ENCODE measurements at regions not wholly inside any gene's neighbourhood (a gene's known extent, or its start where the extent isn't known, plus 50 kb on each side); places are given as distances from the start of the nearest gene placed in this dataset.
"Not testable (repeated sequence)": the region's sequence is repeated elsewhere in the genome, so short reads cannot be mapped to it uniquely, and the experiment has no call there.

- intact Hi-C loops (cut with DNase I, micrococcal nuclease): no loop called here
- ChIA-PET CTCF (no interaction called here), POLR2A (no interaction called here)
- DNase-seq (no peak), ATAC-seq (no peak)
- H3K9me3 Mint-ChIP-seq (ENCODE audit: low read depth): no peaks in the 10 kb centered on the region
- H3K4me3 Mint-ChIP-seq: no peak overlapping the region
- H3K27ac Mint-ChIP-seq: no peak overlapping the region
- peaks cover 15% of the 10 kb centered on the region for H3K27me3 Mint-ChIP-seq
- H3K4me1 Mint-ChIP-seq: no peaks in the 10 kb centered on the region
- no peaks in the 10 kb centered on the region for H3K36me3 Mint-ChIP-seq (ENCODE audit: low read depth)
These were observed 71.2 kb upstream of the STAM2 start for GRCh38 chr2:152246686-152247336.

GRCh38 chr2:152247337-152247695 lies 71.8 kb upstream of the STAM2 start:
- intact Hi-C loops (cut with DNase I, micrococcal nuclease): no loop called here
- ChIA-PET POLR2A (no interaction called here), CTCF (no interaction called here)
- Mint-ChIP-seq H3K4me3 (no peak overlapping the region), H3K9me3 (ENCODE audit: low read depth) (no peaks in the 10 kb centered on the region), H3K27me3 (peaks cover 15% of the 10 kb centered on the region), H3K4me1 (no peaks in the 10 kb centered on the region), H3K27ac (no peak overlapping the region), H3K36me3 (ENCODE audit: low read depth) (no peaks in the 10 kb centered on the region)
- ATAC-seq (no peak), DNase-seq (no peak)

DNA sequence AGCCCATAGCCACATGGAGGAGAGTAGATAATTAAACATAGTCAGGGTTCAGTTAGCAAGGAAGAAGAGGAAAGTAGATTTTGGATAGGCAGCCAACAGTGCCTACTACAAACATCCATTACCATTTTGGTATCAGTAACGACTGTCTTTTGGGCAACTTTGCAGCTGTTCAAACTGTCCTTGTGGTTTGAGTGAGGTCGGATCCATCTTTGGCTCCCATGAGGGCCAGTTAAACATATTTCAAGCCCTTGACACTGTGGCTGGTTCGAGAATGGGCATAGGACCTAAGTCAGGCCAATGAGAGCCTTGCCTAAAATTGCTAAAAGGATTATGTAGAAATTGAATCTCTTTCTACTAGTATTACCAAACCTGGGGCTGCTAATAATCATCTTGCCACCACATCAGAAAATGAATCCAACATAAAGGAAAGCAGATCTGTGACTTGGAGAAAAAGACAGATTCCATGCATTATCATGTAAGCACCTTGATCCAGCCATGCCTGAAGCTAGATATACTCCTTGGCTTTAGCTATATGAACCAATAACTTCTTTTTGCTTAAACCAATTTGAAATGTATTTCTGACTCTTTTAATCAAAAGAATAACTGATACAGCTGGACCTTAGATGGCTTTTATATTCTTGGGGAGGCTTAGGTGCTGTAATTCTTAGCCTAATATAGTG lies 75.0 kb upstream of the STAM2 start:
- Mint-ChIP-seq H3K4me3 (no peak overlapping the region), H3K27me3 (peaks cover 22% of the 10 kb centered on the region), H3K4me1 (no peaks in the 10 kb centered on the region), H3K9me3 (ENCODE audit: low read depth) (no peaks in the 10 kb centered on the region), H3K27ac (no peak overlapping the region), H3K36me3 (ENCODE audit: low read depth) (no peaks in the 10 kb centered on the region)
- intact Hi-C loops (cut with DNase I, micrococcal nuclease): no loop called here
- CTCF ChIA-PET: interaction anchor here (1.2 kb wide), 1 partner anchor 24 kb away, joined by 3 read pairs; no protein-coding TSS in a partner anchor
- no peak for DNase-seq
- POLR2A ChIA-PET: no interaction called here
- no peak for ATAC-seq

DNA sequence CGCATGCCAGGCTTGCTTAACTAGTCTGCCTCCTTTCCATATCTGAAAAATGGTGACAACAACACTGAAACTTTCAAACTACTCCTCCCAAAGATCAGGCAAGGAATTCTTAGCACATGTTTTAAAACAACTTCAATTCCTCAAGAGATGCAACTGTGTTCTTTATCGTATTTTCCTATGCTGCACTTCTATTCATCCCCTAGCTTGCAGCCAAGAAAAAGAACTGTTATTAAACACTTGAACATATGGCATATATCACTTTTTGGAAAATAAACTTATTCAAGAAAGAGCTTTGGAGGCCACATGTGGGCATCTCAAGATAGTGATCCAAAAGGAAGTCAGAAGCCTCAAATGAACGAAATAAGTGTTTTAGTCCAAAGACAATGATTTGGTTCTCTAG lies 75.6 kb upstream of the STAM2 start:
- no peak for ATAC-seq
- no peaks in the 10 kb centered on the region for H3K9me3 Mint-ChIP-seq (ENCODE audit: low read depth)
- ChIA-PET POLR2A (no interaction called here), CTCF (interaction anchor here (0.6 to 1.2 kb wide), 2 partner anchors 23 to 239 kb away, joined by 3 read pairs; no protein-coding TSS in a partner anchor)
- H3K4me3 Mint-ChIP-seq: no peak overlapping the region
- DNase-seq: no peak
- H3K36me3 Mint-ChIP-seq (ENCODE audit: low read depth): no peaks in the 10 kb centered on the region
- H3K27ac Mint-ChIP-seq: no peak overlapping the region
- H3K27me3 Mint-ChIP-seq: peaks cover 23% of the 10 kb centered on the region
- intact Hi-C loops (cut with DNase I, micrococcal nuclease): no loop called here
- H3K4me1 Mint-ChIP-seq: no peaks in the 10 kb centered on the region

GRCh38 chr2:152251811-152252210 lies 76.2 kb upstream of the STAM2 start:
- Mint-ChIP-seq H3K4me1 (no peaks in the 10 kb centered on the region), H3K9me3 (ENCODE audit: low read depth) (no peaks in the 10 kb centered on the region), H3K36me3 (ENCODE audit: low read depth) (no peaks in the 10 kb centered on the region), H3K27me3 (peaks cover 23% of the 10 kb centered on the region), H3K4me3 (no peak overlapping the region), H3K27ac (no peak overlapping the region)
- intact Hi-C loops (cut with DNase I, micrococcal nuclease): no loop called here
- DNase-seq (no peak), ATAC-seq (no peak)
- CTCF ChIA-PET: interaction anchor here (0.6 to 1.2 kb wide), 2 partner anchors 22 to 239 kb away, joined by 3 read pairs; no protein-coding TSS in a partner anchor
- POLR2A ChIA-PET: interaction anchor here (0.7 kb wide), 1 partner anchor 26 kb away, joined by 11 read pairs; no protein-coding TSS in a partner anchor

DNA sequence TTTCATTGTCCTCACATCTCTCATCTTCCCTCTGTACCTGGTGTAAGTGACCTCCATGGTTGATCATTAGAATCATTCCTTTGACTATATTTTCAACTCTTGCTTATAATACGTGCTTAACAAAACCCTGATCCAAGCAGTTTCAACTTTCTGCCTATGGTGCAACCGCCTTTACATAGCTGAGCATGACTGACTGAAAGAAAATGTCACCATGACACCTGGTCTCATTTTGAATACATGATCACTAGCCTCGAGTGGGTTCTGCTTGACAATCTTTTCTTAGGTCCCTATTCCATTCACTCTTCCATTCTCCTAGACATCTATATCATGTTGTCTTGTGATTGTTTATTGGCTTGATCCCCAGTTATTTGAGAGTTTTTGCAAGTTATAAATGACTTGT lies 78.9 kb upstream of the STAM2 start:
- Mint-ChIP-seq H3K27me3 (peaks cover 20% of the 10 kb centered on the region), H3K4me1 (no peaks in the 10 kb centered on the region), H3K36me3 (ENCODE audit: low read depth) (no peaks in the 10 kb centered on the region), H3K9me3 (ENCODE audit: low read depth) (no peaks in the 10 kb centered on the region), H3K27ac (no peak overlapping the region), H3K4me3 (no peak overlapping the region)
- CTCF ChIA-PET: no interaction called here
- intact Hi-C loops (cut with DNase I, micrococcal nuclease): no loop called here
- DNase-seq (no peak), ATAC-seq (no peak)
- POLR2A ChIA-PET: no interaction called here

GRCh38 chr2:152254976-152255375 lies 79.4 kb upstream of the STAM2 start:
- Mint-ChIP-seq H3K27me3 (peaks cover 20% of the 10 kb centered on the region), H3K4me1 (no peaks in the 10 kb centered on the region), H3K36me3 (ENCODE audit: low read depth) (no peaks in the 10 kb centered on the region), H3K27ac (no peak overlapping the region), H3K9me3 (ENCODE audit: low read depth) (no peaks in the 10 kb centered on the region), H3K4me3 (no peak overlapping the region)
- intact Hi-C loops (cut with DNase I, micrococcal nuclease): no loop called here
- no peak for ATAC-seq
- ChIA-PET POLR2A (no interaction called here), CTCF (no interaction called here)
- no peak for DNase-seq

DNA sequence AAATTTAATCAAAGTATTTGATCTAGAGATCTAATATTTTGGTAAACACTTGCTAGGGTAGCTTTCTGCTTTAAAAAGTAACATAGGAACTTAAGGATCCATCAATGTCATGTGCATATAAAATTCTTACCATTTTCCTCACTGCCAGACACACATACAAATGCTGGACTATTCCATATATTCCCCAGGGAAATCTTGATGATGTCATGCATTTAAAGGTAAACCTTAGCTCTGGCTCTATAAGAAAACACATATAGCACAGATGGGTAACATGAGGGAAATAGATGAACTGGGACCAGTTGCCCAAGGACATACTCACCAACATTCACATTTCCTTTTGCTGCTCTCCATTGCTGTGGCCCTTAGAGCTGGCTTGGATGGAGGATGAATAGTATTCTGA lies 79.1 kb upstream of the FMNL2 start:
- no peak overlapping the region for H3K4me3 Mint-ChIP-seq
- no peak overlapping the region for H3K27ac Mint-ChIP-seq
- POLR2A ChIA-PET: no interaction called here

DNA sequence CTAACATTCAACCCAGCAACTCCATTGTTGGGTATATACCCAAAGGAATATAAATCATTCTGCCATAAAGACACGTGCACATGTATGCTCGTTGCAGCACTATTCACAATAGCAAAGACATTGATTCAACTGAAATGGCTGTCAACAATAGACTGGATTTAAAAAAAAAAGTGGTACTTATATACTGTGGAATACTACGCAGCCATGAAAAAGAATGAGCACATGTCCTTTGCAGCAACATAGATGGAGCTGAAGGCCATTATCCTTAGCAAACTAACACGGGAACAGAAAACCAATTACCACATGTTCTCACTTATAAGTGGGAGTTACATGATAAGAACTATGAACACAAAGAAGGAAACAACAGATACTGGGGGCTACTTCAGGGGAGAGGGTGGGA lies 74.0 kb upstream of the FMNL2 start:
- H3K4me1 Mint-ChIP-seq: no peaks in the 10 kb centered on the region
- intact Hi-C loops (cut with DNase I, micrococcal nuclease): no loop called here
- POLR2A ChIA-PET: no interaction called here

More for the DNA sequence above, 79.1 kb upstream of the FMNL2 start:
- CTCF ChIA-PET: no interaction called here
- Mint-ChIP-seq H3K36me3 (ENCODE audit: low read depth) (no peaks in the 10 kb centered on the region), H3K27me3 (peaks cover 20% of the 10 kb centered on the region), H3K9me3 (ENCODE audit: low read depth) (no peaks in the 10 kb centered on the region), H3K4me1 (no peaks in the 10 kb centered on the region)
- no peak for ATAC-seq
- DNase-seq: no peak
- intact Hi-C loops (cut with DNase I, micrococcal nuclease): no loop called here

GRCh38 chr2:152263911-152264310 lies 71.1 kb upstream of the FMNL2 start:
- DNase-seq (no peak), ATAC-seq (no peak)
- CTCF ChIA-PET: no interaction called here
- H3K9me3 Mint-ChIP-seq (ENCODE audit: low read depth): peaks cover 4% of the 10 kb centered on the region
- no peaks in the 10 kb centered on the region for H3K4me1 Mint-ChIP-seq
- H3K27ac Mint-ChIP-seq: no peak overlapping the region
- intact Hi-C loops (cut with DNase I, micrococcal nuclease): no loop called here
- no peak overlapping the region for H3K4me3 Mint-ChIP-seq
- no peaks in the 10 kb centered on the region for H3K36me3 Mint-ChIP-seq (ENCODE audit: low read depth)
- POLR2A ChIA-PET: no interaction called here
- peaks cover 2% of the 10 kb centered on the region for H3K27me3 Mint-ChIP-seq

More for the DNA sequence above, 74.0 kb upstream of the FMNL2 start:
- Mint-ChIP-seq H3K9me3 (ENCODE audit: low read depth) (no peaks in the 10 kb centered on the region), H3K27me3 (peaks cover 5% of the 10 kb centered on the region), H3K4me3 (no peak overlapping the region), H3K36me3 (ENCODE audit: low read depth) (no peaks in the 10 kb centered on the region), H3K27ac (no peak overlapping the region)
- DNase-seq (no peak), ATAC-seq (no peak)
- CTCF ChIA-PET: no interaction called here

DNA sequence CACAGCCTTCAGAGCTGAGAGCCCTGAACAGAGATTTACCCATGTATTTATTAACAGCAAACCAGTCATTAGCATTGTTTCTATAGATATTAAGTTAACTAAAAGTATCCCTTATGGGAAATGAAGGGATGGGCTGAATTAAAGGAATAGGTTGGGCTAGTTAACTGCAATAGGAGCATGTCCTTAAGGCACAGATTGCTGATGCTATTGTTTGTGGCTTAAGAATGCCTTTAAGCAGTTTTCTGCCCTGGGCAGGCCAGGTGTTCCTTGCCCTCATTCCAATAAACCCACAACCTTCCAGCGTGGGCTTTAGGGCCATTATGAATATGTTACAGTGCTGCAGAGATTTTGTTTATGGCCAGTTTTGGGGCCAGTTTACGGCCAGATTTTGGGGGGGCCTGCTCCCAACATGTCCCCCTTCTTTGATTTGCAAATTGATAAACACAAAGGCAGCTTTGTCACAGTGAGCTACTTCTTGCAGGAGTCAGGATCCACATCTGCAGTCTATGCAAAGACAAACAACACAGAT lies 61.2 kb upstream of the FMNL2 start:
- ATAC-seq; H3K4me1 Mint-ChIP-seq; intact Hi-C loops (cut with DNase I, micrococcal nuclease); POLR2A ChIA-PET; H3K4me3 Mint-ChIP-seq; H3K27ac Mint-ChIP-seq; H3K36me3 Mint-ChIP-seq (ENCODE audit: low read depth); H3K27me3 Mint-ChIP-seq; DNase-seq: not testable (repeated sequence)
- peaks cover 22% of the 10 kb centered on the region for H3K9me3 Mint-ChIP-seq (ENCODE audit: low read depth)
- CTCF ChIA-PET: interaction anchor here (0.7 to 0.9 kb wide), 2 partner anchors 23 to 316 kb away, joined by 3 read pairs; no protein-coding TSS in a partner anchor

- H3K4me3 Mint-ChIP-seq; intact Hi-C loops (cut with DNase I, micrococcal nuclease); H3K36me3 Mint-ChIP-seq (ENCODE audit: low read depth); H3K4me1 Mint-ChIP-seq; H3K27ac Mint-ChIP-seq; CTCF ChIA-PET; ATAC-seq; DNase-seq: not testable (repeated sequence)
- Mint-ChIP-seq H3K9me3 (ENCODE audit: low read depth) (peaks cover 20% of the 10 kb centered on the region), H3K27me3 (peaks cover 13% of the 10 kb centered on the region)
- POLR2A ChIA-PET: interaction anchor here (0.6 kb wide), 1 partner anchor 26 kb away, joined by 11 read pairs; no protein-coding TSS in a partner anchor
These were observed 57.1 kb upstream of the FMNL2 start for GRCh38 chr2:152277896-152278295.
